ENCODE measurements at regions not wholly inside any gene's neighbourhood (a gene's known extent, or its start where the extent isn't known, plus 50 kb on each side); places are given as distances from the start of the nearest gene placed in this dataset.

DNA sequence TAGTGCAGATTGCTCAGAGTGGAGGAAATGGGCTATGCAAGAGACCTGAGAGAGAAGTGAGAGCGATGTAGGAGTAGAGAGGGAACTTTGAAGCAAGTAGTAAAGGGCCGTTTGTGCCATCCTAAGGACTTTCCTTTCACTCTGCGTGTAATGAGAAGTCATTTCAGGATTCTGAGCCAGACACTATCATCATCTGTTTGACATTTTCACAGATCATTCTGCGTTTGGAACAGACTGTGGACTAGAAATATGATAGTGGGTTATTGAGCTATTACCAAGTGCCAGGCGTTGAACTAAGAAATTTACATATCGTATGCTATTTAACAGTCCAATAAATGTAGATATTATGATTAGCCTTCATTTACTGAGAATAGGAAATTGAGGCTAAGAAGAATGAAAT lies 150.0 kb upstream of the ROBO2 start (continued):
- no peak for TF ChIP-seq SALL2 (tag by site-specific recombination; IDR thresholded peaks at IDR 0.05; ENCODE audit: borderline replicate concordance)
- TF ChIP-seq ZNF571 (tag by site-specific recombination; IDR thresholded peaks at IDR 0.05): no peak
- no peak for TF ChIP-seq ZNF274 (IDR thresholded peaks at IDR 0.05; ENCODE audit: low read length)
- no peak for TF ChIP-seq ZNF274 (tag by site-specific recombination; IDR thresholded peaks at IDR 0.05; ENCODE audit: borderline replicate concordance)
- TF ChIP-seq ZNF48 (tag by site-specific recombination; IDR thresholded peaks at IDR 0.05): no peak
- TF ChIP-seq, protein P1, sequence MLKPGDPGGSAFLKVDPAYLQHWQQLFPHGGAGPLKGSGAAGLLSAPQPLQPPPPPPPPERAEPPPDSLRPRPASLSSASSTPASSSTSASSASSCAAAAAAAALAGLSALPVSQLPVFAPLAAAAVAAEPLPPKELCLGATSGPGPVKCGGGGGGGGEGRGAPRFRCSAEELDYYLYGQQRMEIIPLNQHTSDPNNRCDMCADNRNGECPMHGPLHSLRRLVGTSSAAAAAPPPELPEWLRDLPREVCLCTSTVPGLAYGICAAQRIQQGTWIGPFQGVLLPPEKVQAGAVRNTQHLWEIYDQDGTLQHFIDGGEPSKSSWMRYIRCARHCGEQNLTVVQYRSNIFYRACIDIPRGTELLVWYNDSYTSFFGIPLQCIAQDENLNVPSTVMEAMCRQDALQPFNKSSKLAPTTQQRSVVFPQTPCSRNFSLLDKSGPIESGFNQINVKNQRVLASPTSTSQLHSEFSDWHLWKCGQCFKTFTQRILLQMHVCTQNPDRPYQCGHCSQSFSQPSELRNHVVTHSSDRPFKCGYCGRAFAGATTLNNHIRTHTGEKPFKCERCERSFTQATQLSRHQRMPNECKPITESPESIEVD (tag by site-specific recombination; IDR thresholded peaks at IDR 0.05): no peak
- TF ChIP-seq ZNF555 (tag by site-specific recombination; conservative IDR thresholded peaks at IDR 0.05): no peak
- no peak for TF ChIP-seq ZSCAN30 (tag by site-specific recombination; IDR thresholded peaks at IDR 0.05)
- no peak for TF ChIP-seq ZNF677 (tag by site-specific recombination; IDR thresholded peaks at IDR 0.05)
- TF ChIP-seq ZNF776 (tag by site-specific recombination; IDR thresholded peaks at IDR 0.05; ENCODE audit: borderline replicate concordance): no peak
- TF ChIP-seq ZNF324 (tag by site-specific recombination; IDR thresholded peaks at IDR 0.05): no peak
- TF ChIP-seq ZFP69B (tag by site-specific recombination; IDR thresholded peaks at IDR 0.05): no peak
- no peak for TF ChIP-seq ZNF24 (tag by site-specific recombination; IDR thresholded peaks at IDR 0.05)

DNA sequence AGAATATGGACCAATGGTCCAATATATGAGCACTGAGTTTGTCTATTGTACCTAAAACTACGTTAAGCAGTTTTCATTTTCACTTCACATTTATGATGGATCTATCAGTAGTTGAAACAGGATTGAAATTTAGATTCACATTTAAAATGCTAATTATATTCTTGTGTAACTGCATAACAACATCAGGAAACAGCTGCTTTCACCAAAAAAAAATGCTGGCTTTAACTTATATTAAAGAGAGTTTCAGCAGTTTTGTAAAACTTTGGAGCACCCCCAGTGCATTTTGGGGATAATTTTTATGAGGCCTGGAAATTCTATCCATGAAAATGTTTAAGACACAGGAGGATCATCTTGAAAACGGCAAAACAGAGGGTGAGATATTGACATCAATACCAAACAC lies 142.8 kb upstream of the ROBO2 start:
- CTCF ChIA-PET: no interaction called here
- POLR2A ChIA-PET: no interaction called here
- no peak overlapping the region for H3K27ac ChIP-seq (ENCODE audit: extremely low read depth, low read depth, low read length)
- H3K36me3 ChIP-seq (ENCODE audit: control insufficient read depth in 2 of 2, insufficient read depth in 1 of 2, low read length in 2 of 2): no peaks in the 10 kb centered on the region
- no peaks in the 10 kb centered on the region for H3K4me1 ChIP-seq (ENCODE audit: control insufficient read depth, insufficient read depth, low read length)
- no peak overlapping the region for H3K4me3 ChIP-seq (ENCODE audit: low read depth, low read length)
- TF ChIP-seq TCF7L2 (IDR thresholded peaks at IDR 0.05; ENCODE audit: borderline replicate concordance, low read depth, low read length): no peak
- no peak for TF ChIP-seq ZFP41 (tag by site-specific recombination; IDR thresholded peaks at IDR 0.05; ENCODE audit: borderline replicate concordance)
- TF ChIP-seq IKZF3 (tag by site-specific recombination; IDR thresholded peaks at IDR 0.05): no peak
- TF ChIP-seq ZNF19 (tag by site-specific recombination; IDR thresholded peaks at IDR 0.05; ENCODE audit: low read depth): no peak
- no peak for TF ChIP-seq ZNF843 (tag by site-specific recombination; IDR thresholded peaks at IDR 0.05)
- no peak for TF ChIP-seq ZNF157 (tag by site-specific recombination; IDR thresholded peaks at IDR 0.05)
- TF ChIP-seq ZNF214 (tag by site-specific recombination; IDR thresholded peaks at IDR 0.05; ENCODE audit: borderline replicate concordance): no peak
- no peak for TF ChIP-seq ZNF169 (tag by site-specific recombination; IDR thresholded peaks at IDR 0.05)
- no peak for TF ChIP-seq ZNF521 (tag by site-specific recombination; IDR thresholded peaks at IDR 0.05)
- TF ChIP-seq SP3 (tag by site-specific recombination; IDR thresholded peaks at IDR 0.05): no peak
- TF ChIP-seq ZNF292 (tag by site-specific recombination; IDR thresholded peaks at IDR 0.05; ENCODE audit: borderline replicate concordance, low read depth): no peak
- no peak for TF ChIP-seq PRDM1 (tag by site-specific recombination; IDR thresholded peaks at IDR 0.05)
- TF ChIP-seq YY2 (tag by site-specific recombination; IDR thresholded peaks at IDR 0.05): no peak
- TF ChIP-seq ZNF426 (tag by site-specific recombination; IDR thresholded peaks at IDR 0.05): no peak
- no peak for TF ChIP-seq ZNF350 (tag by site-specific recombination; IDR thresholded peaks at IDR 0.05)
- no peak for TF ChIP-seq ZNF626 (tag by site-specific recombination; IDR thresholded peaks at IDR 0.05)
- TF ChIP-seq, protein P2, sequence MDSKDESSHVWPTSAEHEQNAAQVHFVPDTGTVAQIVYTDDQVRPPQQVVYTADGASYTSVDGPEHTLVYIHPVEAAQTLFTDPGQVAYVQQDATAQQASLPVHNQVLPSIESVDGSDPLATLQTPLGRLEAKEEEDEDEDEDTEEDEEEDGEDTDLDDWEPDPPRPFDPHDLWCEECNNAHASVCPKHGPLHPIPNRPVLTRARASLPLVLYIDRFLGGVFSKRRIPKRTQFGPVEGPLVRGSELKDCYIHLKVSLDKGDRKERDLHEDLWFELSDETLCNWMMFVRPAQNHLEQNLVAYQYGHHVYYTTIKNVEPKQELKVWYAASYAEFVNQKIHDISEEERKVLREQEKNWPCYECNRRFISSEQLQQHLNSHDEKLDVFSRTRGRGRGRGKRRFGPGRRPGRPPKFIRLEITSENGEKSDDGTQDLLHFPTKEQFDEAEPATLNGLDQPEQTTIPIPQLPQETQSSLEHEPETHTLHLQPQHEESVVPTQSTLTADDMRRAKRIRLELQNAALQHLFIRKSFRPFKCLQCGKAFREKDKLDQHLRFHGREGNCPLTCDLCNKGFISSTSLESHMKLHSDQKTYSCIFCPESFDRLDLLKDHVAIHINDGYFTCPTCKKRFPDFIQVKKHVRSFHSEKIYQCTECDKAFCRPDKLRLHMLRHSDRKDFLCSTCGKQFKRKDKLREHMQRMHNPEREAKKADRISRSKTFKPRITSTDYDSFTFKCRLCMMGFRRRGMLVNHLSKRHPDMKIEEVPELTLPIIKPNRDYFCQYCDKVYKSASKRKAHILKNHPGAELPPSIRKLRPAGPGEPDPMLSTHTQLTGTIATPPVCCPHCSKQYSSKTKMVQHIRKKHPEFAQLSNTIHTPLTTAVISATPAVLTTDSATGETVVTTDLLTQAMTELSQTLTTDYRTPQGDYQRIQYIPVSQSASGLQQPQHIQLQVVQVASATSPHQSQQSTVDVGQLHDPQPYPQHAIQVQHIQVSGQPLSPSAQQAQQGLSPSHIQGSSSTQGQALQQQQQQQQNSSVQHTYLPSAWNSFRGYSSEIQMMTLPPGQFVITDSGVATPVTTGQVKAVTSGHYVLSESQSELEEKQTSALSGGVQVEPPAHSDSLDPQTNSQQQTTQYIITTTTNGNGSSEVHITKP (tag by site-specific recombination; IDR thresholded peaks at IDR 0.05): no peak
- no peak for TF ChIP-seq TRIM28 (IDR thresholded peaks at IDR 0.05; ENCODE audit: borderline replicate concordance, low read length)
- no peak for TF ChIP-seq ZEB2 (tag by site-specific recombination; IDR thresholded peaks at IDR 0.05)
- no peaks in the 10 kb centered on the region for H3K9me3 ChIP-seq (ENCODE audit: control insufficient read depth, insufficient read depth, low read depth, low read length)
